Effector memory CD4-positive, alpha-beta T cell (primary cell): ENCODE measurements at regions not wholly inside any gene's neighbourhood (a gene's known extent, or its start where the extent isn't known, plus 50 kb on each side); places are given as distances from the start of the nearest gene placed in this dataset.
"Not testable (repeated sequence)": the region's sequence is repeated elsewhere in the genome, so short reads cannot be mapped to it uniquely, and the experiment has no call there.

Source experiments
- DNase-seq, 3 donors: peaks; one replicate each; pipeline ENCODE4 v3.0.0-alpha.2; 2020
- H3K27ac ChIP-seq: 2 replicates; pipeline ENCODE4 v1.7.0; 2013; ENCODE audit warnings: mild to moderate bottlenecking, low read length, moderate library complexity; ENCODE audit not compliant: insufficient read depth, poor library complexity, severe bottlenecking
- H3K27me3 ChIP-seq: replicated peaks from 2 replicates; pipeline ENCODE4 v1.7.0; 2013; ENCODE audit warnings: mild to moderate bottlenecking, low read length; ENCODE audit not compliant: insufficient read depth, control insufficient read depth, poor library complexity, severe bottlenecking
- H3K36me3 ChIP-seq: 2 replicates; pipeline ENCODE4 v1.7.0; 2013; ENCODE audit warnings: mild to moderate bottlenecking, low read length, moderate library complexity; ENCODE audit not compliant: control insufficient read depth, insufficient read depth
- H3K4me1 ChIP-seq: 2 replicates; pipeline ENCODE4 v1.7.0; 2013; ENCODE audit warnings: low read length, mild to moderate bottlenecking; ENCODE audit not compliant: control insufficient read depth, insufficient read depth, poor library complexity, severe bottlenecking
- H3K4me3 ChIP-seq: 2 replicates; pipeline ENCODE4 v1.7.0; 2013; ENCODE audit warnings: low read length, low read depth, mild to moderate bottlenecking; ENCODE audit not compliant: insufficient read depth, poor library complexity, severe bottlenecking
- H3K9me3 ChIP-seq: 2 replicates; pipeline ENCODE4 v1.7.0; 2013; ENCODE audit warnings: mild to moderate bottlenecking, low read length, moderate library complexity; ENCODE audit not compliant: control insufficient read depth

DNA sequence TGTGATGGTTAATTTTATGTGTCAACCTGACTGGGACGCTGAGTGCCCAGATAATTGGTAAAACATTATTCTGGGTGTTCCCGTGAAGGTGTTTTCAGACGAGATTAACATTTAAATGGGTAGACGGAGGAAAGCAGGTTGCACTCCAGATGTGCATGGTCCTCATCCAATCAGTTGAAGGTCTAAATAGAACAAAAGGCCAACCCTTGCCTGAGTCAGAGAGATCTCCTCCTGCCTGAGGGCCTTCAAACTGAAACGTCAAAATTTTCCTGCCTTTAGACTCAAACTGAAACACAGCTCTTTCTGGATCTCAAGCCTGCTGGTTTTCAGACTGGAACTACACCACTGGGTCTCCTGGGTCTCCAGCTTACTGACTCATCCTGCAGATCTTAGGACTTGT is 73.5 kb downstream of the NPIPA8 start:
- not testable (repeated sequence) for H3K4me1 ChIP-seq, H3K27ac ChIP-seq, H3K36me3 ChIP-seq, H3K9me3 ChIP-seq, H3K4me3 ChIP-seq, DNase-seq, H3K27me3 ChIP-seq

DNA sequence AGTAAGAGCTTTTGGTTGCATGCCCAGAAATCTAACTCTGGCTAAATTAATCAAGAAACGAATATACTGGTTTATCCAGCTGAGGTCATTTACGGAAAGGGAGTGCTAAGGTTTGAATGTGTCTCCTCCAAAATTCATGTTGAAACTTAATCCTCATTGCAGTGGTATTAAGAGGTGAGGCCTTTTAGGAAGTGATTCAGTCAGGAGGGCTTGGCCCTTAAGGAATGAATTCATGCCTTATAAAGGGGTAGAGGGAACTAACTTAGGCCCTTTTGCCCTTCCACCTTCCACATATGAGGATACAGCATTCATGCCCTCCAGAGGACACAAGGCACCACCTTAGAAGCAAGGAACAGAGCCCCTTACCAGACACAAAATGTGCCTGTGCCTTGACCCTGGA is 74.7 kb downstream of the NPIPA8 start:
- not testable (repeated sequence) for H3K4me1 ChIP-seq, H3K27ac ChIP-seq, DNase-seq, H3K36me3 ChIP-seq, H3K9me3 ChIP-seq, H3K27me3 ChIP-seq, H3K4me3 ChIP-seq

DNA sequence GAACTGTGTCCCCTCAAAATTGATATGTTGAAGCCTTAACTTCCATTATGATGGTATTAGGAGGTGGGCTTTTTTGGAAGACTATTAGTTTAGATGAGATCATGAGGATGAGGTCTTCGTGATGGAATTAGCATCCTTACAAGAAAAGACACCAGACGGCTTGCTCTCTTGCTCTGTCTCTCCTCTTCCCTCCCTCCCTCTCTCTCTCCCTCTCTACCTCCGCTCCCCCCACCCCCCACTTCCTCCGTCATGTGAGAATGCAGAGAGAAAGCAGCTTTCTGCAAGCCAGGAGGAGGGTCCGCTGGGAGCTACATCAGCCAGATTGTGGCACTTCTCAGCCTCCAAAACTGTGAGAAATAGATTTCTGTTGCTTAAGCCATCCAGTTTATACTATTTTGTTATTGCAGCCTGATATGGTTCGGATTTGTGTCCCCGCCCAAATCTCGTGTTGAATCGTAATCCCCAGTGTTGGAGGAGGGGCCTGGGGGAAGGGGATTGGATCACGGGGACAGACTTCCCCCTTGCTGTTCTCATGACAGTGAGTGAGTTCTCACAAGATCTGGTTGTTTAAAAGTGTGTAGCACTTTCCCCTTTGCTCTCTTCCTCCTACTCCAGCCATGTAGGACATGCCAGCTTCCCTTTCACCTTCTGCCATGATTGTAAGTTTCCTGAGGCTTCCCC is 76.9 kb downstream of the NPIPA8 start:
- not testable (repeated sequence) for H3K4me3 ChIP-seq, H3K36me3 ChIP-seq, H3K9me3 ChIP-seq, H3K27me3 ChIP-seq, H3K27ac ChIP-seq, DNase-seq, H3K4me1 ChIP-seq

GRCh38 chr16:18252943-18253342 is 83.6 kb downstream of the NPIPA8 start:
- not testable (repeated sequence) for H3K27me3 ChIP-seq, H3K9me3 ChIP-seq

GRCh38 chr16:18230505-18230904 is 106.0 kb downstream of the NPIPA8 start:
- H3K4me1 ChIP-seq: not testable (repeated sequence)

More at GRCh38 chr16:18252943-18253342, 83.6 kb downstream of the NPIPA8 start:
- not testable (repeated sequence) for H3K36me3 ChIP-seq, H3K27ac ChIP-seq, H3K4me3 ChIP-seq, H3K4me1 ChIP-seq, DNase-seq

DNA sequence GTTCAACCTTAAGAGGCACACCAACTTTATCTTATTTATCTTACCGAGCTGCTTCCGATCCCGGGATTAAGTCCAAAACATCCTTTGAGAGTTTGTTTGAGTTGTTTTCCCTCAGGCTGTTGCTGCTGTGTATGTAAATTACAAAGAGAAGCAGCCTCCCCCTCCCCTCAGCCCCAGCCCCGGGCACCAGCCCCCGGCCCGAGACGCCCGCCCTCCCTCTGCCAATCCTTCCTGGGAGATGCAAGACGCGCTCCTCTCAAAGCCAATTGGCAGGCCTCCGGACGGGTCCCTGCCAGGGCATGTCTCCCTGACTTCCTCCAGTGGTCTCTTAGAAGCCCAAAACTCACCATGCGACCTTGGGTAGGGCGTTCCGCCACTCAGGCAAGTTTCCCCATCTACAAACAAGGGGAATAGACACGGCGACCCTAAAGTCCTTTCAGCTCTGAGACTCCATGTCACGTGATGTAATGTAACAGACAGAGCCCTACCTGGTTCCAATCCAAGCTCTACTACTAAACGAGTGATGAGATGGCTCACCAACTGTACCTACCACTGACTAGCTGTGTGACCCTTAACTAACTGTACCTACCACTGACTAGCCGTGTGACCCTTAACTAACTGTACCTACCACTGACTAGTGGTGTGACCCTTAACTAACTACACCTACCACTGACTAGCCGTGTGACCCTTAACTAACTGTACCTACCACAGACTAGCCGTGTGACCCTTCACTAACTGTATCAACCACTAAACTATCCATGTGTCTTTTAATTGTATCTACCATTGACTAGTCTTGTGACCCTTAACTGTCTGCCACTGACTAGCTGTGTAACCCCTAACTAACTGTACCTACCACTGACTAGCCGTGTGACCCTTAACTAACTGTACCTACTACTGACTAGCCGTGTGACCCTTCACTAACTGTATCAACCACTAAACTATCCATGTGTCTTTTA is 114.2 kb downstream of the NPIPA8 start:
- H3K27ac ChIP-seq, DNase-seq, H3K4me3 ChIP-seq, H3K4me1 ChIP-seq, H3K9me3 ChIP-seq, H3K27me3 ChIP-seq, H3K36me3 ChIP-seq: not testable (repeated sequence)

More at GRCh38 chr16:18230505-18230904, 106.0 kb downstream of the NPIPA8 start:
- not testable (repeated sequence) for H3K27ac ChIP-seq, DNase-seq, H3K9me3 ChIP-seq, H3K27me3 ChIP-seq, H3K4me3 ChIP-seq, H3K36me3 ChIP-seq

GRCh38 chr16:18217741-18218140 is 118.8 kb downstream of the NPIPA8 start:
- H3K27ac ChIP-seq, H3K27me3 ChIP-seq, H3K4me1 ChIP-seq, H3K9me3 ChIP-seq, H3K4me3 ChIP-seq, DNase-seq, H3K36me3 ChIP-seq: not testable (repeated sequence)

DNA sequence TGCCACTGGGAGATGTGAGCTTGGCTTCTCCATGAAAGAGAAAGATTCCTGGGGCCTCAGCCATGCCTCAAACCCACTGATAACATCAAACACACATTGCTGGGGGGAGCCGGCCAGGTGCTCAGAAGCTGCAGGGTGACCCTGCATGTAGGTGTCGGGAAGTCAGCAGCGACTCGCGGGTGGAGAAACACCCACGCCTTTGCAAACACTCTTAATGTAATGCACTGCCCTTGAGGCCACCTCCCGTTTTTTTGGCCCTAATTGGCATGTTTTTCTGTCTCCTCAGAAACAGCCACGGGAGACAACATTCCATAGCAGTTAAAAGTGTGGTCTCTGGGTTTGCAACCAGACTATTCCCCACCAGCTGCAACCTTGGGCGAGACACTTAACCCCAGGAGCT is 119.7 kb downstream of the NPIPA8 start:
- H3K4me1 ChIP-seq, DNase-seq, H3K27me3 ChIP-seq, H3K4me3 ChIP-seq, H3K9me3 ChIP-seq, H3K27ac ChIP-seq, H3K36me3 ChIP-seq: not testable (repeated sequence)

DNA sequence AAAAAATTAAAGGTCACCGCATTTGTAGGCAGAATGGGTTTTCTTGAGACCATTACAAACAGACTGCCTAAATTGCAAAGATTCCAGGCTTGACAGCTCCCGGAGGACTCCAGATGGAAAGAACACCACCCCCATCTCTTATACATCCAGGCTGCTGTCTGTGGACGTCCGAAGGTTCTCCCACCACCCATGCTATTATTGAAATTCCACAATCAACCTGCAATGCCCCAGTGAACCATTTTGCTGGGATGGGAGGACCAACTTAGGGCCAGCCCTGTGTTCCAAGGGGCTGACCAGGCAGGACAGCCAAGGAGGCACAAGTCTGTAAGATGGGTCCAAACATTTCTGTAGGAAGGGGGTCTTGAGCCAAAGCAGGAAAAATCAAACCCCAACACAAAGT is 122.7 kb downstream of the NPIPA8 start:
- not testable (repeated sequence) for H3K36me3 ChIP-seq, H3K27me3 ChIP-seq, H3K4me3 ChIP-seq, H3K4me1 ChIP-seq, H3K9me3 ChIP-seq, DNase-seq, H3K27ac ChIP-seq

GRCh38 chr16:18211505-18211904 is 125.0 kb downstream of the NPIPA8 start:
- H3K4me3 ChIP-seq, H3K27ac ChIP-seq, H3K27me3 ChIP-seq, H3K9me3 ChIP-seq, H3K36me3 ChIP-seq, H3K4me1 ChIP-seq, DNase-seq: not testable (repeated sequence)
